Activated naive CD8-positive, alpha-beta T cell treated with anti-CD3 and anti-CD28 coated beads, Interleukin-2, amount 50 U/mL, for 24 hours (primary cell): ENCODE measurements at regions not wholly inside any gene's neighbourhood (a gene's known extent, or its start where the extent isn't known, plus 50 kb on each side); places are given as distances from the start of the nearest gene placed in this dataset.
A peak's percentile ranks its signal among the peaks of the same experiment; 100 is the strongest.
"Not testable (repeated sequence)": the region's sequence is repeated elsewhere in the genome, so short reads cannot be mapped to it uniquely, and the experiment has no call there.

Source experiments
- ATAC-seq: fragments of 150-1000 bp; cut with Tn5 transposase; one replicate; pipeline ENCODE4 v1.10.0; 2021
- DNase-seq: peaks from one replicate; pipeline ENCODE4 v3.0.0; 2021
- H3K27ac Mint-ChIP-seq: one replicate; pipeline ENCODE4 v1.8.0; 2021; ENCODE audit warnings: mild to moderate bottlenecking, mixed read lengths
- H3K27me3 Mint-ChIP-seq: one replicate; pipeline ENCODE4 v1.8.0; 2021; ENCODE audit warnings: mixed read lengths
- H3K36me3 Mint-ChIP-seq: one replicate; pipeline ENCODE4 v1.8.0; 2021; ENCODE audit warnings: low read depth, mixed read lengths
- H3K4me1 Mint-ChIP-seq: one replicate; pipeline ENCODE4 v1.8.0; 2021; ENCODE audit warnings: mixed read lengths
- H3K4me3 Mint-ChIP-seq: one replicate; pipeline ENCODE4 v1.8.0; 2021; ENCODE audit warnings: mild to moderate bottlenecking, moderate library complexity, mixed read lengths
- H3K9me3 Mint-ChIP-seq: one replicate; pipeline ENCODE4 v1.8.0; 2021; ENCODE audit warnings: mixed read lengths

DNA sequence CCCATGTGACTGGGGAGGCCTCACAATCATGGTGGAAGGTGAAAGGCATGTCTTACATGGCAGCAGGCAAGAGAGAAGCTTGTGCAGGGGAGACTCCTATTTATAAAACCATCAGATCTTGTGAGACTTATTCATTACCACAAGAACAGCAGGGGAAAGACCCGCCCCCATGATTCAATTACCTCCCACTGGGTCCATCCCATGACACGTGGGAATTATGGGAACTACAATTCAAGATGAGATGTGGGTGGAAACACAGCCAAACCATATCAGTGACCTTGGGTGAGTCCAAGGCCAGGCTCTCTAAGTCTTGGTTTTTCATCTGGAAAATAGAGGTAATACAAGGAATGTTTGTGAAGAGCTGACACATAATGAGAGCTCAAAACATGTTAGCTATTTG, 198.8 kb downstream of the HUNK start:
- H3K9me3 Mint-ChIP-seq, ATAC-seq, H3K27ac Mint-ChIP-seq, H3K4me1 Mint-ChIP-seq, DNase-seq, H3K36me3 Mint-ChIP-seq, H3K4me3 Mint-ChIP-seq, H3K27me3 Mint-ChIP-seq: not testable (repeated sequence)

DNA sequence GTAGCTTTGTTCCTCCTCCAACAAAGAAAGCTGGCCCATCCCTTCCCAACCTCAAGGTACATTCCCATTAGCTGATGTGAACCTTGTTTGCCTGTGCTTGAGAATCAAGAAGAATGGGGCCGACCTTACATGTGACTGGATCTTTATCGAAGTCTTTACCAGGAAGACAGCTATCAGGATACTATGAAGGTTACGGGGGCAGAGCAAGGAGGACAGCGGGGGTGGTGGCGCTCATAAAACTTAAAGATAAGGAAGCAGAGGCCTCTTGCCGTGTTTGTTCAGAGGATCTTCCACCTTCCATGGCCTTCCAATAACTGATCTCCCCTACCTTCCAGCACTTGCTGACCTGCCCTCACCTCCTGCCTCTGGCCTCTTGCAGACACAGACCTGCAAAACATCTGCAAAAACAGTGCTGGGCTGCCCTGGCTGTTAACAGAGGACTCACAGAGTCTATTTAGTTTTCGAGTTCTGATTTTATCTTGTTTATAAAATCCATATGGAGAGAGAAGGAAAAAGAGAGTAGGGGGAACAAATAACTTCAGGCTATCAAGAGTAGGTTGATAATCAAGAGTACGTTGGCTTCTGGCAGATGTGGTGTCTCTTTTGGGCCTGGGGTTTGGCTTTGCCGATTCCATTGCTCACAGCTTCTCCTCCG, 198.0 kb downstream of the HUNK start:
- Mint-ChIP-seq H3K9me3 (peaks cover 9% of the 10 kb centered on the region), H3K4me1 (no peaks in the 10 kb centered on the region), H3K27ac (no peak overlapping the region), H3K4me3 (no peak overlapping the region), H3K27me3 (no peaks in the 10 kb centered on the region), H3K36me3 (no peaks in the 10 kb centered on the region)
- ATAC-seq (no peak), DNase-seq (no peak)

DNA sequence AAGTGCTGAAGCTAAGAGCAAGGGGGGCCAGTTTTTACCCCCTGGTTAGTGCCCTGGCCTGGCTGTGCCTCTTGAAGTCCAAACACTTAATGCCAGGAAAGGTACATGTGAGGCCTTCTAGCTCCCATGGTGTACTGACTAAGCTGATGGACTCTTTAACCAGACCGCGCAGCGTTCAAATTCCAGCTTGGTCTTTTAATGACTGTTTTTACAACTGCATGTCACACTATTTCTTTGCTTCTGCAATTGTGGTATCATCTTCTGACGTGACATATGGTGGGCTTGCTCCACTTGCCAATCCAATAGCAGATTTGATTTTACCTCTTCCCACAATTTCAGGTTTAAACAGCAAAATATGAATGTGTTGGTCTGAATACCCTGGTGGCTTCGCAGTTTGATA, 197.3 kb downstream of the HUNK start:
- Mint-ChIP-seq H3K36me3 (no peaks in the 10 kb centered on the region), H3K9me3 (peaks cover 9% of the 10 kb centered on the region), H3K4me1 (no peaks in the 10 kb centered on the region), H3K4me3 (no peak overlapping the region), H3K27me3 (no peaks in the 10 kb centered on the region), H3K27ac (no peak overlapping the region)
- DNase-seq, result no peak
- no peak for ATAC-seq

DNA sequence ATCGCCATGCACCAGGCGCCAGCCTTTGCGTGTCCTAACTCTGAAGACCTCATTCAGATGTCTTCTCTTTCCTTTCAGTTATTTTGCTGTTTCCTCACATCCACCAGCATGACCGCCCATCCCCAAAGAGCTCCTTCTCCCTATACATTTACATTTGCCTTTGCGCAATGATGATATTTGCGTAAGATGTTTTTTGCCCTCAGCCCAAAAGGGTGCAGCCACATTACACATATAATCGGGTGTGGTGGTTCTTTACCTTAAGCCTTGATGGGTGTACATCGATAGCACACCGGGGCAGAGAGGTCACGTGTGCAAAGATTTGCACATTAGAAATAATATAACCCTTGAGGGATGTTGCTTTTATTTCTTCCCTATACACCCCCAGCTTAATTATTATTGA, 192.8 kb downstream of the HUNK start:
- Mint-ChIP-seq H3K4me3 (no peak overlapping the region), H3K27ac (no peak overlapping the region), H3K36me3 (no peaks in the 10 kb centered on the region), H3K9me3 (no peaks in the 10 kb centered on the region), H3K27me3 (no peaks in the 10 kb centered on the region), H3K4me1 (no peaks in the 10 kb centered on the region)
- ATAC-seq (no peak), DNase-seq (no peak)

DNA sequence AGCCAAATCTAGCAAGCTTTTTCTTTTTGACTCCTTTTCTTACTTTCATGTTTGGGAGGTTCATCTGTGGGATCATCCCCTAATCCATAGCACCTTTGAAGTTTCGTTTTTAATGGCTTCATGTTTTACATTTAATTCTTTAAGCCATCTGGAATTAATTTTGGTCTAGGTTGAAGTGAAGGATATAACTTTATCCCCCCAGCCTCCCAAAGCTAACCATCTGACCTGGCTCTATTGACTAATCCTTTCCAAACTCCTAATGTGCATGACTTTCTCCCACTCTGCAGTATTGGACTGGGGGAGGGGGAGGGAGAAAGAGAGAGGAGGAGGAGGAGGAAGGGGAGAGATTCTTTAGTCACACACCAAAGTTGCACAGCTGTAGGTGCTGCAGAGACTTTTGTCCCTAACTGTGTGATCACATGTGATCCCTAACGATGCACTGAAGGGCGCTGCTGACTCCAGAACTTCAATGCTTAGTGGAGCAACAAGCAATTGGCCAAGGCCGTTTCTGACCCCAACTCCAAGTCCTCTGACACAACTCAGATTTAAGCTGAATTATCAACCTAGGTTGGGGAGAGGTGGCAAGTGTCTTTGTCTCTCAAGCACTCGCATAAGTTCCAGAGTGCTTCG, 191.6 kb downstream of the HUNK start:
- Mint-ChIP-seq H3K27me3 (no peaks in the 10 kb centered on the region), H3K9me3 (peaks cover under 1% of the 10 kb centered on the region), H3K36me3 (no peaks in the 10 kb centered on the region), H3K4me1 (no peaks in the 10 kb centered on the region), H3K4me3 (no peak overlapping the region), H3K27ac (no peak overlapping the region)
- no peak for DNase-seq
- ATAC-seq, result no peak

DNA sequence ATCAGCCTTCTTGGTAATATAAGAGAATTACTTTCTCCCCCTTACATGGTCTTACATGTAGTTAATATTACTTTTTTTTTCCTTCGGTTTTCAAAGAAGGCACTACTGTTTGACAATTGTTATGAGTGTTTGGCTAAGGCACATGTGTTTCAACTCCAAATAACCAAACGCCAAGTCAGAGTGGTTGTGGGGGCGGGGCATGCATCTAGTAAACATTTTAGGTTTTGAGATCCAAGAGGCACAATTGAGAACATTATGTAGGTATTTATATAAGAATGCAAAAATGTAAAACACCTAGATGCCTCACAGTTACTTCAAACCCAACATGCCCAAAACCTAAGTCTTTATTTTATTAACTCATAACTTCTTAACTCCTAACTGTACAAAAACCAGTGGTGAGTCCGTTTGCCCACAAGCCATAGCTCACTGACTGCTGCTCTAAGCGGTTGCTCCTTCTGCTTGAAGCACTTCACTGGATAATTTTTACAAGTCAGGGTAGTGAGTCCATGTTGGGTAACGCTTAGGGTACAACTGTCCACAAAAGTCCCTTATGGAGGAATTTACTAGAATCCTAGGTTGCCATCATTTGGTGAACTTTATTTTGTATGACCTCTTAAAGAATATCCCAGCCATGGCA, 189.9 kb downstream of the HUNK start:
- DNase-seq (no peak), ATAC-seq (no peak)
- Mint-ChIP-seq H3K9me3 (peaks cover 5% of the 10 kb centered on the region), H3K4me1 (no peaks in the 10 kb centered on the region), H3K27ac (no peak overlapping the region), H3K27me3 (no peaks in the 10 kb centered on the region), H3K36me3 (no peaks in the 10 kb centered on the region), H3K4me3 (no peak overlapping the region)

DNA sequence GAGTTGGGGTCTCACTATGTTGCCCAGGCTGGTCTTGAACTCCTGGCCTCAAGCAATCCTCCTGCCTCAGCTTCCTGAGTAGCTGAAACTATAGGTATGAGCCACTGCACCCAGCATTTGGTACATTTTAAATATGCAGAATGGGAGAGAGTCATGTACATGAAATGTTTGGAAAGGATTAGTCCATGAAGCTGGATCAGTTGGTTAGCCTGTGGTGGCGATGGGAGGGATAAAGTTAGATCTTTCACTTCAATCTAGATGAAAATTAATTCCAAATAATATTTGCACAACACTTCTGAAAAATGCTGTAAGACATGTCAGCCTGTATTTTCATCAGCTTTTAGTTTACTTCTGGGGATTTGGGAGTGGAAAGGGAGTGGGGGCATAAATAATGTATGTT, 188.9 kb downstream of the HUNK start:
- no peak for DNase-seq
- Mint-ChIP-seq H3K36me3 (no peaks in the 10 kb centered on the region), H3K9me3 (peaks cover 5% of the 10 kb centered on the region), H3K27ac (no peak overlapping the region), H3K27me3 (no peaks in the 10 kb centered on the region), H3K4me1 (no peaks in the 10 kb centered on the region), H3K4me3 (no peak overlapping the region)
- no peak for ATAC-seq

DNA sequence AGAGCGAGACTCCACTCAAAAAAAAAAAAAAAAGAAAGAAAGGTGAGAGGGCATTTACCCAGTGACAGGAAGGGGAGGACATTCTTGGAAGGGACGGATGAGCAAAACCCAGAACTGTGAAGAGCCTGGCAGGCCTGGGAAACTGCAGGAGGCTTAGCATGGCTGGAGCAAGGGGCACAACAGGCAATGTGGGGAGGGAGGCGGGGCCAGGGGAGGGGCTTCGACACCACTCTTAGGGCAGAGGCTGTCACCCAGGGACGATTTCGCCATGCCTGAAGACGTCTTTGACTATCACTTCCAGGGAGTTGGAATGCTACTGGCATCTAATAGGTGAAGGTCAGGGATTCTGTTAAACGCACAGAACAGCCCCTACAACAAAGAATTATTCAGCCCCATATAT, 184.0 kb downstream of the HUNK start:
- no peak overlapping the region for H3K4me3 Mint-ChIP-seq
- DNase-seq, result no peak
- H3K27me3 Mint-ChIP-seq, result peaks cover 2% of the 10 kb centered on the region
- ATAC-seq, result no peak
- H3K27ac Mint-ChIP-seq, result no peak overlapping the region
- no peaks in the 10 kb centered on the region for H3K4me1 Mint-ChIP-seq
- H3K36me3 Mint-ChIP-seq, result no peaks in the 10 kb centered on the region
- peaks cover 15% of the 10 kb centered on the region for H3K9me3 Mint-ChIP-seq

DNA sequence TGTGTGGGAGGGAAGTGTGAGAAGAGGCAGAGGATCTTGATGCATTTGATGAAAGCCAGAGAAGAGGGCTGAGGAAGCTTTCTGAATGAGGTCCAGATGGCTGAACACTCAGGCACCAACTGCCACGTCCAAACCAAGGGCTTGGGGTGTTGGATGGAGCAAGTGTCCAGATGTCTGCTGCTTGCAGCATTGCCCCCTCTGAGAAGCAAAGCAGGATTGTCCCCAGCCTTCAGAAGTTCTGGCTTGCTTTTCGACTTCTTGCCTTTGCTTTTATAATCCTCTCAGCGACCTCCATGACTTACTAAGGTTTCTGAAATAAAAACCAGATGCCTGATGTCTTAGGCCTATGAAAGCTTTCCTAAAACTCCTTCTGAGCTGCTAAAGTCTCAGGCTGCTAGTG, 182.5 kb downstream of the HUNK start:
- H3K9me3 Mint-ChIP-seq, result peaks cover 20% of the 10 kb centered on the region
- H3K27ac Mint-ChIP-seq, result peak overlapping the region; percentile 12
- H3K36me3 Mint-ChIP-seq, result no peaks in the 10 kb centered on the region
- ATAC-seq (no peak), DNase-seq (no peak)
- H3K4me1 Mint-ChIP-seq, result no peaks in the 10 kb centered on the region
- peaks cover 2% of the 10 kb centered on the region for H3K27me3 Mint-ChIP-seq
- no peak overlapping the region for H3K4me3 Mint-ChIP-seq
